ENCODE measurements at regions not wholly inside any gene's neighbourhood (a gene's known extent, or its start where the extent isn't known, plus 50 kb on each side); places are given as distances from the start of the nearest gene placed in this dataset.
"Not testable (repeated sequence)": the region's sequence is repeated elsewhere in the genome, so short reads cannot be mapped to it uniquely, and the experiment has no call there.

GRCh38 chr7:20482071-20482470, 133.4 kb upstream of the ABCB5 start:
- H3K4me3 ChIP-seq (ENCODE audit: low read depth, low read length) = no peak overlapping the region
- no peak for TF ChIP-seq CTCF (IDR thresholded peaks at IDR 0.05; ENCODE audit: borderline replicate concordance, insufficient read depth, low read depth, low read length)

- no peak for TF ChIP-seq CTCF (IDR thresholded peaks at IDR 0.05; ENCODE audit: borderline replicate concordance, insufficient read depth, low read depth, low read length)
- H3K4me3 ChIP-seq (ENCODE audit: low read depth, low read length) = no peak overlapping the region
These were observed 131.1 kb upstream of the ABCB5 start for GRCh38 chr7:20484356-20484755.

GRCh38 chr7:20488850-20489249, 126.6 kb upstream of the ABCB5 start:
- TF ChIP-seq CTCF (IDR thresholded peaks at IDR 0.05; ENCODE audit: borderline replicate concordance, insufficient read depth, low read depth, low read length) = no peak

GRCh38 chr7:20491284-20491683, 124.2 kb upstream of the ABCB5 start:
- TF ChIP-seq CTCF (IDR thresholded peaks at IDR 0.05; ENCODE audit: borderline replicate concordance, insufficient read depth, low read depth, low read length) = no peak
- H3K4me3 ChIP-seq (ENCODE audit: low read depth, low read length) = no peak overlapping the region

More at GRCh38 chr7:20488850-20489249, 126.6 kb upstream of the ABCB5 start:
- H3K4me3 ChIP-seq (ENCODE audit: low read depth, low read length) = no peak overlapping the region

GRCh38 chr7:20494566-20494965, 120.9 kb upstream of the ABCB5 start:
- TF ChIP-seq CTCF (IDR thresholded peaks at IDR 0.05; ENCODE audit: borderline replicate concordance, insufficient read depth, low read depth, low read length) = no peak
- no peak overlapping the region for H3K4me3 ChIP-seq (ENCODE audit: low read depth, low read length)

- not testable (repeated sequence) for H3K4me3 ChIP-seq (ENCODE audit: low read depth, low read length)
These were observed 114.0 kb upstream of the ABCB5 start for GRCh38 chr7:20501473-20501872.

GRCh38 chr7:20503278-20503950, 112.1 kb upstream of the ABCB5 start:
- no peak overlapping the region for H3K4me3 ChIP-seq (ENCODE audit: low read depth, low read length)
- TF ChIP-seq CTCF (IDR thresholded peaks at IDR 0.05; ENCODE audit: borderline replicate concordance, insufficient read depth, low read depth, low read length) = no peak

All from GM12875 (cell line).